ENCODE measurements at regions not wholly inside any gene's neighbourhood (a gene's known extent, or its start where the extent isn't known, plus 50 kb on each side); places are given as distances from the start of the nearest gene placed in this dataset.

- TF ChIP-seq HEYL (CRISPR knock-in tag; IDR thresholded peaks at IDR 0.05) (no peak), USF2 (IDR thresholded peaks at IDR 0.05) (no peak), CTCF (IDR thresholded peaks at IDR 0.05) (no peak), REST (IDR thresholded peaks at IDR 0.05) (no peak), EP300 (IDR thresholded peaks at IDR 0.05) (no peak), POLR2A (IDR thresholded peaks at IDR 0.05; ENCODE audit: low read length) (no peak)
Measured at GRCh38 chr7:121599887-121600286, 203.8 kb upstream of the FAM3C start.
